ENCODE measurements at regions not wholly inside any gene's neighbourhood (a gene's known extent, or its start where the extent isn't known, plus 50 kb on each side); places are given as distances from the start of the nearest gene placed in this dataset.
"Not testable (repeated sequence)": the region's sequence is repeated elsewhere in the genome, so short reads cannot be mapped to it uniquely, and the experiment has no call there.

DNA sequence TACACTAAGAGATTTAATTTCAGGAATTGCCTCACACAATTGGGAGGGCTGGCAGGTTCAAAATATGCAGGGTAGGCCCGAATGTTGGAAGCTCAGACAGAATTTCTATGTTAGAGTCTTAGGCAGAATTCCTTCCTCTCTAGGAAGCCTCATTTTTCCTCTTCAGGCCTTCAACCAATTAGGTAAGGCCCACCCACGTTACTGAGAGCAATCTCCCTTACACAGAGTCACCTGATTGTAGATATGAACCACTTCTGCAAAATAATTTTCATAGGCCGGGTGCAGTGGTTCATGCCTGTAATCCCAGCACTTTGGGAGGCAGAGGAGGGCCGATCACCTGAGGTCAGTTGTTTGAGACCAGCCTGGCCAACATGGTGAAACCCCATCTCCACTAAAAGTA lies 50.2 kb upstream of the HIVEP1 start:
- DNase-seq (ENCODE audit: low read depth), result no peak

DNA sequence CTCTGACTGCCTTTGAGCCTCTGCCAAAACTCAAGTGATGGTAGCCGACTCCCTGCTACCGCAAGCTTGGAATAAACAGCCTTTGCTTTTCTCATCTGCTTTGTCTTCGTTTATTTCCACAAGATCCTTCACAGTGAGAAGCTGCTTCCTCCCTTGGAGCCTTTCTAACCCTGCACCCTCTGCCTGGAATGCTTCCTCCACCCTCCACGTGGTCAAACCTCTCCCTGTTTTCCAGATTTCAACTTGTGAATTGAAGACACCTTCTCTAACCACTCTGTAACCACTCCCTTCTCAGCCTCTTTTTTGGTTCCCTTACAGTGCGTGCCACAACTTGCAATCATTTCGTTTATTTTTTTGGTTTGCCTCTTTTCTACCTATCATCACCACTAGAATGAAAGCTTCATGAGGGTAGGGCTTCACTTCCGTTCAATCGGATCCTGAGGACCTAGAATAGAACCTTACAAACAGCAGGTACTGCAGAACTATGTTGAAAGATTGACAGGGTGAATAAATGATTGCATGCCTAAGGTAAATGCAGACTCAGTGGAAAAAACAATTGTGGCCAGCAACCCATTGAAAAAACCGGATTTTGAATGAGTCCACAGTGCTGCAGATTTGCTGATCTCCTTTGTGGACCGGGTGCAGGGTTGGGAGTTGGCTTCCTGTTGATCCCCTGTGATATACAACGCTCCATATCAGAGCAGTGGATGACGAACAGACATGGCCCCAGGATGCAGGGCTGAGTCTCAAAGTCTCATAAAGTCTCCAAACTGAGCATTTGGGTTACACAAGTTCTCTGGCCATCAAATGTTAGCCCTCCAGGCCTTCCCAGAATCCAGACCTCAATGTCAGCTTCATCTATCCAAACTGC lies 51.0 kb upstream of the HIVEP1 start:
- DNase-seq (ENCODE audit: low read depth), result no peak

GRCh38 chr6:11956781-11957180 lies 55.3 kb upstream of the HIVEP1 start:
- DNase-seq (ENCODE audit: low read depth), result no peak

DNA sequence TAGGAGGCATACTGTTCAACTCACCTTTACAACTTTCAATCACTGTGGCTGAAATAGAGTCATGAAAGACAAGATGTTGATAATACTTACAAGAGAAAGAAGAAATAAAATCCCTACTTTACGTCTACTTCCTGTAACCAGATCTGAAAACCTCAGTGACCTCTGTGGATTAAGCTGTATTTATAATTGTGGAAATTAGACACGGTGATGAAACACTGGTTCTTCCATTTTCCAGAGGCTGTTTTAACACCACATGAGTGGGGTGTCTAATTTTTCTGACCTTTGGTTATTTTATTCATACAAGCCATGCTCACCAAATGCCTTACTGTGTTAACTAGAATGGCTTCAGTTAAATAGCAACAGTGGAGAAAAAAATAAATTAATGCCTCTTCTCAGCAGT lies 58.5 kb upstream of the HIVEP1 start:
- DNase-seq (ENCODE audit: low read depth), result no peak

DNA sequence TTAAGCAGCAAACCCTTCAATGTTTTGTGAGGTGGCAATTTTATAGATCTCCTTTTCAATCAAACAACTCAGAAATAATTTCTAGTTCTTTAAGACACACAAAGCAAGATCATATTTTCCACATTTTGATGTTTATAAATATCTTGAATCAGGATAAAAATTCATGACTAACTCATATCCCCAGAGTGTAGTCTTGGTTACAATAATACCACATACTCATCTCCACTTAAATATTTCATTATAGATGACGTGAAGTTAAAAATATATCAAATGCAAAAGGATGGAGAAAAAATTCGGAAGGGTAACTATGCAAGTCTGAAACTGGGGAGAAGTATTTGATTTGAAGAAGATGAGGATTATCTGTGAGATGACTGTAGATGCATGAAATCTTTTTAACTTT lies 59.8 kb upstream of the HIVEP1 start:
- DNase-seq (ENCODE audit: low read depth), result no peak

DNA sequence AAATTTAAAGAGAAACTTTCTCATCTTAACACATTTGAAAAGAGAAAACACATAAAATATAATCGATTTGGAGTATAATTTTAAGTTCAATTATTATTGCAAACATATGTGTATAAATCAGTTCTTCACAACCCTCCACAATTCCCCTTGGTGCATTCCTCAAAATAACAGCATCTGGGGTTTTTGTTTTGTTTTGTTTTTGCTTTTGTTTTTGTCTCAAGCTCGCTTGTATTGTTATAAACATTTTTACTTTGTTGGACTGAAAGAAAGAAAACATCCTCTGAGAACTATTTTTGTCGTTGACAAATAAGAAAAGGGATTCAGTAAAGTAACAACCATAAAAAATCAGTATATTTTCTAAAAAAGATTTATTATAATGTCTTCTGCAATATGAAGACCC lies 60.2 kb upstream of the HIVEP1 start:
- no peak for DNase-seq (ENCODE audit: low read depth)

GRCh38 chr6:11950109-11950508 lies 62.0 kb upstream of the HIVEP1 start:
- no peak for DNase-seq (ENCODE audit: low read depth)

GRCh38 chr6:11947575-11947974 lies 64.5 kb upstream of the HIVEP1 start:
- DNase-seq (ENCODE audit: low read depth), result no peak

- DNase-seq (ENCODE audit: low read depth), result no peak
These were observed 65.0 kb upstream of the HIVEP1 start for GRCh38 chr6:11947063-11947462.

DNA sequence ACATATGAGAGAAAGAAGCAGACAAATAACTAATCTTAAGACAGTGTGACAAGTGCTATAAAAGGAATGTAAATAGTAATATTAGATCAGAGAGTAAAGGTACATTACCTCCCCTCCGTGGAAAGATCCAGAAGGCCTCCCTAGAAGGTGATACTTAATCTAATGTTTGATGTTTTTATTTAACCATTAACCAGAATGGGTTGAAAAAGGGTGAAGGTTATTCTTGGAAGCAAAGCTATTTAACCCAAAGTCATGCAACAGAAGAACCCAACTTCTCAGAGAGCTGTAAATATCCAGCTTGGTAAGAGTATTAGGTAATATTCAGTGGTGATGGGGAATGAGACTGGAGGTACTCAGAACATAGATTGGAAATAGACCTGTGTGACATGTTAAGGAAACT lies 68.0 kb upstream of the HIVEP1 start:
- DNase-seq (ENCODE audit: low read depth), result no peak

DNA sequence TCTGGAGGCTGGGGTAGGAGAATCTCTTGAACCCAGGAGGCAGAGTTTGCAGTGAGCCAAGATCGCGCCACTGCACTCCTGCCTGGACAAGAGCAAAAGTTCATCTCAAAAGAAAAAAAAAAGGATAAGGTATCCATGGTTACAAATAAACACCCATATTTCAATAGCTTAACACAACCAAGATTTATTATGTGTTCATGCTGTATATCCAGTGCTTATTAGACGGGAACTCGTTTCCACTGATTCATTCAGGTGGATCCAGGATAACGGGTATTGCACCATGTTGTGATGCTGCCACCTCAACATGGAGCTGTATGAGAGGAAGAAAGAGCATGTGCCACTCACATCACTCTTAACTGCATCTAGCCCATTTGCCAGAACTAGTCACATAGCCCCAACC lies 69.1 kb upstream of the HIVEP1 start:
- DNase-seq (ENCODE audit: low read depth), result no peak

DNA sequence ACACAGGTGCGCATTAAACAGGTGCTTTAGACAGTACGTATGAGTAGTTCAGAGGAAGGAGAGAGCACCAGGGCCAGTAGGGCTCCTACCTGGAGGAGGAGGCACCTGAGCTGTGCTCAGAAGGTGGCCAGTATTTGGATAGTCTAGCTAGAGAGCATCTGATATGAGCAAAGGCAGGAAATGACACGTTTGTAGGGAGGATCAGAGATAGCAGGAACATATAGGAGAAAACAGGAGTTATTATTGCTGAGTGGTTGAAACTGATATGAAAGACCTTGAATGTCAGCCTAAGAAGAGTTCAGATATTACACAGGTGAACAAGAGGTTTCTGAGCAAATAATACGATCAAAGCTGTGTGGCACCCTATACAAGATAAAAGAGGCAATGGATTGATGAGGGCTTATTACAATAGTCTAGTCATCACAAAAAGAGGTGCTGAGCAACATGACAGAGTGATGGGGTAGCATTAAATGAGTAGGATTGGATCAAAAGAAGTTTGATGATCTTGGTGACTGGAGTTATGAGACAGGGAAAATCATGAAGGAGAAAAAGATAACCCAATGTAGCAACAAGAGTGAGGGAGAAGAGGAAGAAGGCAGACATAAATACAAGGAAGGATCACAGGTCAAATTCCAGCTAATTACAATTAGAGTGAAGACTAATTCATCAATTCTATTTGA lies 69.8 kb upstream of the HIVEP1 start:
- no peak for DNase-seq (ENCODE audit: low read depth)

DNA sequence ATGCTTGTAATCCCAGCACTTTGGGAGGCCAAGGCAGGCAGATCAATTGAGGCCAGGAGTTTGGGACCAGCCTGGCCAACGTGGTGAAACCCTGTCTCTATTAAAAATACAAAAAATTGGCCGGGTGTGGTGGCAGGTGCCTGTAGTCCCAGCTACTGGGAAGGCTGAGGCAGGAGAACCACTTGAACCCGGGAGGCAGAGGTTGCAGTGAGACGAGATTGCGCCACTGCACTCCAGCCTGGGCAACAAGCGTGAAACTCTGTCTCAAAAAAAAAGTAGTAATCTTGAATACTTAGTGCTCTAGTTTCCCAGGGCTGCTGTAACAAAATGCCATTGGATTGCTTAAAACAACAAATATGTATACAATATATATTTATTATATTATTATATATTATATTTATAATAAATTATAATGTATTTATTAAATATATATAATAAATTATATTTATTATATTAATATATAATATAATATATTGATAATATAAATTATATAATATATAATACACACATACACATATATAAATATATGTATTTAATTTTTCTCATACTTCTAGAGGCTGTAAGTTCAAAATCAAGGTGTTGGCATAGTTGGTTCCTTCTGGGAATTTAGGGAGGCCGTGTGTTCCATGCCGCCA lies 71.5 kb upstream of the HIVEP1 start:
- not testable (repeated sequence) for DNase-seq (ENCODE audit: low read depth)

GRCh38 chr6:11938285-11938890 lies 73.7 kb upstream of the HIVEP1 start:
- no peak for DNase-seq (ENCODE audit: low read depth)

- no peak for DNase-seq (ENCODE audit: low read depth)
These were observed 77.5 kb upstream of the HIVEP1 start for GRCh38 chr6:11934638-11935037.

DNA sequence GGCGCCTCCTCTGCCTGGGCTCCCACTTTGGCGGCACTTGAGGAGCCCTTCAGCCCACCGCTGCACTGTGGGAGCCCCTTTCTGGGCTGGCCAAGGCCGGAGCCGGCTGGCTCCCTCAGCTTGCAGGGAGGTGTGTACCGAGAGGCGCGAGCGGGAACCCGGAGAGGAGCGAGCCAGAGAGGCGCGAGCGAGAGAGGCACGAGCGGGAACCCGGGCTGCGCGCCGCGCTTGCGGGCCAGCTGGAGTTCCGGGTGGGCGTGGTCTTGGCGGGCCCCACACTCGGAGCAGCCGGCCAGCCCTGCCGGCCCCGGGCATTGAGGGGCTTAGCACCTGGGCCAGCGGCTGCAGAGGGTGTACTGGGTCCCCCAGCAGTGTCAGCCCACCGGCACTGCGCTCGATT lies 79.2 kb upstream of the HIVEP1 start:
- DNase-seq (ENCODE audit: low read depth), result not testable (repeated sequence)

DNA sequence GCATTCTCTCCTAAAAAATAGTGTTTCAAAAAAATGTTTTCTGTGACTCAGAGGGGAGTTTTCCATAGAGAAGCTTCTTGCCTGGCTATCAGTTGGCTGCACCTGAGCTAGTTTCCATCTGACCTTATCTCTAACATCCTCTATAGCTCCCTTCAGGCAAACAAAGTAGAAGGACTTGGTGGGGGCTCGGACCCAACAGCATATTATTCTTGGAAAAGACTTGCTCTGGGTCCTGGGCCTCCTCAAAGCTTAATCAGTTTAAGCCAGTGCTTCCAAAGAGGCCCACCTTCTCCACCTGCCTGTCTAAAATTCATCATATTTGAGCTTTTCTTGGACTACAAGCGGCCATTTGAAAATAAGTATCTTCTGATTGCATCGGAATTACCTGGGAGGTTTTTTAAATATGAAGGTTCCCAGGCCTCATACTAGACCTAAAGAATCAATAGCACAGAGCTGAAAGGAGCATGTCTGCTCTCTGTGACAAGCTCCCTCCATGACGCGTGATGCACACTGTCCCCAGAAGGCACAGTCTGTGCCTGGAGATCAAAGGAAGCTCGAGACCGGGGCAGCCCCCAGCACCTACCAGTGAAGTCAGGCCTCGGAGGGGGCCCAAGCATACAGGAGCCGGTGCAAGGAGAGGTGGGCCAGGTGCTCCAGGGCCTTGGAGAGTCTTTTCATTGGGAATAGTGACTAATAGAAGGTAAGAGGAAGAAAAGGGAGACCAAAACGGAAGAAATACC lies 80.6 kb upstream of the HIVEP1 start:
- no peak for DNase-seq (ENCODE audit: low read depth)

- not testable (repeated sequence) for DNase-seq (ENCODE audit: low read depth)
These were observed 81.3 kb upstream of the HIVEP1 start for GRCh38 chr6:11930834-11931233.

- DNase-seq (ENCODE audit: low read depth), result no peak
These were observed 81.9 kb upstream of the HIVEP1 start for GRCh38 chr6:11930240-11930639.

- DNase-seq (ENCODE audit: low read depth), result no peak
These were observed 82.8 kb upstream of the HIVEP1 start for GRCh38 chr6:11929241-11929835.

DNA sequence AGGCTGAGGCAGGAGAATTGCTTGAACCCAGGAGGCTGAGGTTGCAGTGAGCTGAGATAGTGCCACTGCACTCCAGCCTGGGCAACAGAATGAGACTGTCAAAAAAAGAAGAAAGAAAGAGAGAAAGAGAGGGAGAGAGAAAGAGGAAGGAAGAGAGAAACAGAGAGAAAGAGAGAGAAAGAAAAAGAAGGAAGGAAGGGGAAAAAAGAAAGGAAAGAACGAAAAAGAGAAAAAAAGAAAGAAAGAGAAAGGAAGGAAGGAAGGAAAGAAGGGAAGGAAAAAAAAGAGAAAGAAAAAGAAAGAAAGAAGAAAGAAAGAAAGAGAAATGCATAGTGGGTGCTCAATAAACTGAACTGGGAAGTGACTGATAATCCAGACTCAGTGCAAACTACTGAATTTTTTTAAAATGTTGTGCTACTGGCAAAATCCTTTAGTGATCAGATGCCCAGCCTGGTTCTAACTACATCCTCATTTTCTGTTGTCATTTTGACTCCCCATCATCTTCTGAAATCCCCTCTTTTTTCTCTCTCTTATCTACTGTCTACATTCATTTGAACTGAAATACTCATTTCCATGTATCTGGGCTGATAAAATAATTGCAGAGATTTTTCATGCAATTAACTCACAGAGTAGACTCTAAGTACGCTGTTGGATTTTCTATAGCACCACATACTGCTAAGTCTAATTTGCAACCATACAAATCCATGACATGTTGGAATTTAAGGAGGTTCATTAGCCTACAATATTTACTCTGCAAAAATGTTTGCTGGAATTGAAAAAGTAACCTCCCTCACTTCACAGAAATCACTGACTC lies 85.3 kb upstream of the HIVEP1 start:
- DNase-seq (ENCODE audit: low read depth), result no peak
